Liver (tissue), 8 donors: ENCODE measurements at regions not wholly inside any gene's neighbourhood (a gene's known extent, or its start where the extent isn't known, plus 50 kb on each side); places are given as distances from the start of the nearest gene placed in this dataset.

ENCODE experiments used
- DNase-seq: peaks from one replicate; pipeline ENCODE4 v3.0.0-alpha.2; 2017; ENCODE audit warnings: low spot score
- H3K27ac ChIP-seq, 2 donors: one replicate each; pipeline ENCODE4 v1.7.0; 2013; ENCODE audit warnings: inconsistent platforms in 2 of 2, low read length in 2 of 2, control low read depth in 1 of 2, low read depth in 1 of 2, mild to moderate bottlenecking in 1 of 2
- H3K27me3 ChIP-seq, 4 donors: one replicate each; pipeline versions ENCODE4 v1.6.1 to v1.7.0; 2013; ENCODE audit warnings: low read length in 3 of 4, inconsistent platforms in 1 of 4, mild to moderate bottlenecking in 1 of 4, moderate library complexity in 1 of 4; ENCODE audit not compliant: control insufficient read depth in 4 of 4, insufficient read depth in 4 of 4
- H3K36me3 ChIP-seq, 4 donors: one replicate each; pipeline versions ENCODE4 v1.6.1 to v1.7.0; 2013; ENCODE audit warnings: low read length in 3 of 4, mild to moderate bottlenecking in 3 of 4, low read depth in 1 of 4, moderate library complexity in 1 of 4; ENCODE audit not compliant: control insufficient read depth in 4 of 4, insufficient read depth in 3 of 4
- H3K4me1 ChIP-seq, 4 donors: one replicate each; pipeline versions ENCODE4 v1.6.1 to v1.7.0; 2013; ENCODE audit warnings: low read length in 3 of 4, mild to moderate bottlenecking in 3 of 4, moderate library complexity in 1 of 4; ENCODE audit not compliant: control insufficient read depth in 4 of 4, insufficient read depth in 4 of 4
- H3K4me3 ChIP-seq, 3 donors: one replicate each; pipeline versions ENCODE4 v1.6.1 to v1.7.0; 2013; ENCODE audit warnings: low read length in 3 of 3, control low read depth in 1 of 3, low read depth in 1 of 3, mild to moderate bottlenecking in 1 of 3
- H3K9ac ChIP-seq, 2 donors: one replicate each; pipeline ENCODE4 v1.7.0; 2013; ENCODE audit warnings: low read length in 2 of 2, mild to moderate bottlenecking in 2 of 2, moderate library complexity in 2 of 2, control low read depth in 1 of 2, low read depth in 1 of 2
- H3K9me3 ChIP-seq, 4 donors: one replicate each; pipeline versions ENCODE4 v1.6.1 to v1.7.0; 2013; ENCODE audit warnings: low read length in 3 of 4; ENCODE audit not compliant: control insufficient read depth in 4 of 4
- ATF3 ChIP-seq: IDR thresholded peaks from 2 replicates; pipeline ENCODE4 v1.6.1; 2016; ENCODE audit warnings: antibody characterized with exemption
- CTCF ChIP-seq: fragments of 150-350 bp; IDR thresholded peaks from 2 replicates; pipeline ENCODE4 v1.5.1; 2017; ENCODE audit warnings: improper control_type of control experiment, low read depth, low read length; ENCODE audit not compliant: missing input control
- EGR1 ChIP-seq, 2 donors: IDR thresholded peaks; 2 replicates each; pipeline ENCODE4 v1.6.1; 2016 to 2018; ENCODE audit warnings: antibody characterized with exemption in 2 of 2, low read depth in 2 of 2
- FOXA1 ChIP-seq: IDR thresholded peaks from 2 replicates; pipeline ENCODE4 v1.6.1; 2016; ENCODE audit warnings: antibody characterized with exemption
- FOXA2 ChIP-seq: IDR thresholded peaks from 2 replicates; pipeline ENCODE4 v1.6.1; 2016; ENCODE audit warnings: antibody characterized with exemption
- GABPA ChIP-seq, 2 donors: IDR thresholded peaks in 1 of 2; conservative IDR thresholded peaks in 1 of 2; 2 replicates each; pipeline ENCODE4 v1.6.1; 2016; ENCODE audit warnings: antibody characterized with exemption in 2 of 2, mild to moderate bottlenecking in 1 of 2, moderate library complexity in 1 of 2
- HNF4A ChIP-seq, 2 donors: conservative IDR thresholded peaks; 2 replicates each; pipeline ENCODE4 v1.6.1; 2016; ENCODE audit warnings: antibody characterized with exemption in 2 of 2, mild to moderate bottlenecking in 2 of 2
- HNF4G ChIP-seq: IDR thresholded peaks from 2 replicates; pipeline ENCODE4 v1.6.1; 2016; ENCODE audit warnings: antibody characterized with exemption
- JUND ChIP-seq, 2 donors: IDR thresholded peaks; 2 replicates each; pipeline ENCODE4 v1.6.1; 2016; ENCODE audit warnings: antibody characterized with exemption in 2 of 2
- MAX ChIP-seq: IDR thresholded peaks from 2 replicates; pipeline ENCODE4 v1.6.1; 2016; ENCODE audit warnings: antibody characterized with exemption
- NR2F2 ChIP-seq: IDR thresholded peaks from 2 replicates; pipeline ENCODE4 v1.6.1; 2016; ENCODE audit warnings: antibody characterized with exemption
- RAD21 ChIP-seq, 2 donors: IDR thresholded peaks; 2 replicates each; pipeline ENCODE4 v1.6.1; 2016; ENCODE audit warnings: antibody characterized with exemption in 2 of 2, mild to moderate bottlenecking in 2 of 2
- REST ChIP-seq: IDR thresholded peaks from 2 replicates; pipeline ENCODE4 v1.6.1; 2016; ENCODE audit warnings: antibody characterized with exemption, mild to moderate bottlenecking
- RXRA ChIP-seq, 2 donors: IDR thresholded peaks; 2 replicates each; pipeline ENCODE4 v1.6.1; 2017 to 2018; ENCODE audit warnings: antibody characterized with exemption in 2 of 2, mild to moderate bottlenecking in 1 of 2
- SP1 ChIP-seq: IDR thresholded peaks from 2 replicates; pipeline ENCODE4 v1.6.1; 2018; ENCODE audit warnings: antibody characterized with exemption, mild to moderate bottlenecking
- TAF1 ChIP-seq: conservative IDR thresholded peaks from 2 replicates; pipeline ENCODE4 v1.6.1; 2016; ENCODE audit warnings: antibody characterized with exemption, mild to moderate bottlenecking
- YY1 ChIP-seq: IDR thresholded peaks from 2 replicates; pipeline ENCODE4 v1.6.1; 2016; ENCODE audit warnings: antibody characterized with exemption, mild to moderate bottlenecking
- ZBTB33 ChIP-seq: IDR thresholded peaks from 2 replicates; pipeline ENCODE4 v1.6.1; 2016; ENCODE audit warnings: antibody characterized with exemption
- WGBS: extraction: QIAGEN DNeasy Blood & Tissue Kit; methylation state at CpG from one replicate; pipeline ENCODE4 v1.1.7; 2013; 5-methylcytosine and 5-hydroxymethylcytosine counted together
- donor health status: healthy.
- donor health status: healthy.
- donor health status: healthy.
- donor health status: healthy.
- donor health status: healthy.

- DNase-seq, result no peak
- WGBS, result 64% methylated on average over 6 of the region's 6 CpGs
- Histone ChIP-seq H3K9ac (no peak overlapping the region), H3K27me3 (peaks cover 0 to 4% (median 0%) of the 10 kb centered on the region in 4 donors), H3K9me3 (no peaks in the 10 kb centered on the region), H3K4me3 (no peak overlapping the region), H3K27ac (no peak overlapping the region), H3K36me3 (no peaks in the 10 kb centered on the region), H3K4me1 (no peaks in the 10 kb centered on the region)
- TF ChIP-seq GABPA (IDR thresholded peaks at IDR 0.05 in 1 of 2, conservative IDR thresholded peaks at IDR 0.05 in 1 of 2) (no peak), CTCF (no peak), EGR1 (IDR thresholded peaks at IDR 0.05; ENCODE audit: low read depth in 2 of 2) (no peak), ATF3 (no peak), HNF4G (no peak), FOXA2 (no peak), YY1 (no peak), MAX (no peak), JUND (IDR thresholded peaks at IDR 0.05) (no peak), SP1 (no peak), RXRA (IDR thresholded peaks at IDR 0.05) (no peak), REST (no peak), HNF4A (conservative IDR thresholded peaks at IDR 0.05) (no peak), RAD21 (IDR thresholded peaks at IDR 0.05) (no peak), FOXA1 (no peak), NR2F2 (no peak), TAF1 (no peak), ZBTB33 (no peak)
Observed at GRCh38 chr13:71156550-71156949, 710.5 kb downstream of the DACH1 start.
